ENCODE measurements at regions not wholly inside any gene's neighbourhood (a gene's known extent, or its start where the extent isn't known, plus 50 kb on each side); places are given as distances from the start of the nearest gene placed in this dataset.

- ATAC-seq: no peak
- WGBS (ENCODE audit: insufficient coverage, low coverage, missing lambda C conversion rate): 6% methylated on average over 7 of the region's 30 CpGs
- no peak overlapping the region for H3K4me2 ChIP-seq (ENCODE audit: insufficient read depth, low read length)
- H3K9me3 ChIP-seq (replicated peaks; ENCODE audit: control insufficient read depth, insufficient read depth, low read depth, low read length): no peaks in the 10 kb centered on the region
- intact Hi-C loops (cut with micrococcal nuclease) (no loop called here), in situ Hi-C loops (cut with MboI) (no loop called here)
- BruUV-seq (replicated peaks): no TSS peak
- DNase-seq (ENCODE audit: extremely low read depth in 1 of 4, low spot score in 3 of 4): no peak
- no peak for FAIRE-seq
- no peak overlapping the region for H3K9ac ChIP-seq (ENCODE audit: insufficient read depth in 1 of 2, low read depth in 2 of 2, low read length in 2 of 2)
- ChIA-PET POLR2A (interaction anchor here (0.7 kb wide), 1 partner anchor 178 kb away, joined by 3 read pairs; no protein-coding TSS in a partner anchor), CTCF (ENCODE audit: low intra/inter-chr PET ratio) (no interaction called here)
- no peak overlapping the region for H2AFZ ChIP-seq (ENCODE audit: low read depth, low read length)
- H3K4me3 ChIP-seq: no peak overlapping the region
- H3K79me2 ChIP-seq (ENCODE audit: control insufficient read depth, insufficient read depth, low read length): no peaks in the 10 kb centered on the region
- H4K20me1 ChIP-seq (replicated peaks; ENCODE audit: control insufficient read depth, insufficient read depth, low read length): no peaks in the 10 kb centered on the region
- peaks cover 0 to 21% of the 10 kb centered on the region in 2 experiments; a peak in 3 of 5 replicates for H3K27me3 ChIP-seq (ENCODE audit: control insufficient read depth in 2 of 2, insufficient read depth in 2 of 2, low read length in 2 of 2)
- no peaks in the 10 kb centered on the region; a peak in 1 of 5 replicates for H3K4me1 ChIP-seq (replicated peaks in 1 of 2; ENCODE audit: control insufficient read depth in 2 of 2, insufficient read depth in 2 of 2, low read length in 2 of 2)
- no peaks in the 10 kb centered on the region for H3K36me3 ChIP-seq (ENCODE audit: control insufficient read depth, insufficient read depth, low read length)
- H3K27ac ChIP-seq (ENCODE audit: extremely low read depth, low read depth, low read length): no peak overlapping the region
- no peaks in the 10 kb centered on the region for H3K9me1 ChIP-seq (ENCODE audit: control insufficient read depth, insufficient read depth, low read length)
- TF ChIP-seq PHB (CRISPR knock-in tag; IDR thresholded peaks at IDR 0.05) (no peak), SIX5 (IDR thresholded peaks at IDR 0.05; ENCODE audit: borderline replicate concordance in 1 of 2, insufficient read depth in 1 of 2, low read depth in 1 of 2, low read length in 2 of 2) (no peak), PATZ1 (CRISPR knock-in tag; IDR thresholded peaks at IDR 0.05; ENCODE audit: borderline replicate concordance) (no peak), MYC (IDR thresholded peaks at IDR 0.05; ENCODE audit: low read depth, low read length) (no peak), MYC (CRISPR knock-in tag; IDR thresholded peaks at IDR 0.05; ENCODE audit: borderline replicate concordance, low read depth) (no peak), RFX5 (IDR thresholded peaks at IDR 0.05; ENCODE audit: low read depth, low read length) (no peak), FOXO4 (CRISPR knock-in tag; IDR thresholded peaks at IDR 0.05) (no peak), SNIP1 (IDR thresholded peaks at IDR 0.05; ENCODE audit: low read depth) (no peak), CLOCK (CRISPR knock-in tag; IDR thresholded peaks at IDR 0.05; ENCODE audit: borderline replicate concordance) (no peak), ELK3 (CRISPR knock-in tag; IDR thresholded peaks at IDR 0.05) (no peak), PREB (CRISPR knock-in tag; IDR thresholded peaks at IDR 0.05) (no peak), ZNF551 (CRISPR knock-in tag; IDR thresholded peaks at IDR 0.05) (no peak), IRF2 (CRISPR knock-in tag; IDR thresholded peaks at IDR 0.05) (no peak)
These were observed 139.2 kb downstream of the KIF26A start for GRCh38 chr14:104277416-104278213.

Data from K562 (cell line).